22Rv1 (cell line): ENCODE measurements at regions not wholly inside any gene's neighbourhood (a gene's known extent, or its start where the extent isn't known, plus 50 kb on each side); places are given as distances from the start of the nearest gene placed in this dataset.

ENCODE experiments used
- CTCF ChIP-seq: fragments of 450-650 bp; IDR thresholded peaks from 2 replicates; pipeline ENCODE4 v1.5.1; 2017; ENCODE audit warnings: mild to moderate bottlenecking
- ZFX ChIP-seq: fragments of 450-650 bp; IDR thresholded peaks from 2 replicates; pipeline ENCODE4 v1.6.1; 2017; ENCODE audit warnings: antibody characterized with exemption, borderline replicate concordance

DNA sequence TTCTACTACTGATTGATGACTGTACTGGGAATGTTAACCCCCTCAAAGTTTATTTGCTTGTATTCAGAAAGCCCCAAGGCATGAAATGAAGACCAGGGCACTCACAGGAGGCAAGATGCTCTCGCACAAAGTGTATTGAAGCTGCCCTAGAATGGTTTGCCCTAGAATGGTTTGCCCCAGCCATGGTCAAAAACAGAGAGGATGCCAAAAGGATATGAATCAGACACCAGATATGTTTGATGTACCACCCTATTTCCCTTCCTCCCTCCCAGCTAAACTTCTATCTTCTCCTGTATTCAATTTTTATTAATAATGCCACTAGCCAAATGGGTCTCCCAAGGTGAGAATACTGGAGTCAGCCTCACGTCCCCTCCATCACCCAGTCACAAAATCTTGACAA lies 101.3 kb downstream of the TMCO5A start:
- TF ChIP-seq CTCF (no peak), ZFX (no peak)
